Fibroblast of lung (primary cell): ENCODE measurements at regions not wholly inside any gene's neighbourhood (a gene's known extent, or its start where the extent isn't known, plus 50 kb on each side); places are given as distances from the start of the nearest gene placed in this dataset.

ENCODE experiments used
- CTCF ChIP-seq, 2 donors: IDR thresholded peaks in 1 of 2; conservative IDR thresholded peaks in 1 of 2; 1 replicate in 1 of 2; 2 replicates in 1 of 2; pipeline ENCODE4 v1.5.1; 2011 to 2012; ENCODE audit warnings: low read length in 2 of 2, control low read depth in 1 of 2, inconsistent platforms in 1 of 2, low read depth in 1 of 2, mild to moderate bottlenecking in 1 of 2
- EZH2 ChIP-seq: IDR thresholded peaks from 2 replicates; pipeline ENCODE4 v1.5.1; 2012; ENCODE audit warnings: low read length, control low read depth, mild to moderate bottlenecking; ENCODE audit errors: missing control alignments

GRCh38 chr1:232273011-232273410 is 356.9 kb downstream of the SIPA1L2 start:
- TF ChIP-seq CTCF (conservative IDR thresholded peaks at IDR 0.05 in 1 of 2, IDR thresholded peaks at IDR 0.05 in 1 of 2; ENCODE audit: low read depth in 1 of 2, low read length in 2 of 2) = no peak
- TF ChIP-seq EZH2 = no peak
